ENCODE measurements at regions not wholly inside any gene's neighbourhood (a gene's known extent, or its start where the extent isn't known, plus 50 kb on each side); places are given as distances from the start of the nearest gene placed in this dataset.

DNA sequence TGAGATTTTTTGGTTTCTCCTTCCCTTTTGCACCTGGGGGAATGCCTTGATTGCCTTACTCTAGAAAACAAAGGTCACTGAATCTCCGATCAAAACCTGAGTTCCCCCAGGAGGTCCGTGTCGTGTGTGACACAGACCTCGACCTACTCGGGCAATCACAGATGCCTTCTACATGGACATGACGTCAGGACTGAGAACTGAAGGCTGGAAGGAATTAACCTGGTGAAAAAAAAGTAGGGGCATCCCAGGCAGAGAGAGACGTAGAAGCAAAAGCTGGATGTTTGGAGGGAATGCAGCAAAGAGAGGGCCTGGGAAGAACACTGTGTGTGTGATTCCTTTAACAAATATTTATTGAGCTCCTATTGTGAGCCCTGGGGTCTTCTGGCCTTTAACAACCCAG lies 178.0 kb downstream of the PRDM2 start:
- intact Hi-C loops (cut with DNase I; ENCODE audit: low total_unique reads), result no loop called here
- whole genome bisulfite sequencing, 2 donors, result 77 to 79% methylated on average over 7 of the region's 7 CpGs
- TF ChIP-seq, protein P1, sequence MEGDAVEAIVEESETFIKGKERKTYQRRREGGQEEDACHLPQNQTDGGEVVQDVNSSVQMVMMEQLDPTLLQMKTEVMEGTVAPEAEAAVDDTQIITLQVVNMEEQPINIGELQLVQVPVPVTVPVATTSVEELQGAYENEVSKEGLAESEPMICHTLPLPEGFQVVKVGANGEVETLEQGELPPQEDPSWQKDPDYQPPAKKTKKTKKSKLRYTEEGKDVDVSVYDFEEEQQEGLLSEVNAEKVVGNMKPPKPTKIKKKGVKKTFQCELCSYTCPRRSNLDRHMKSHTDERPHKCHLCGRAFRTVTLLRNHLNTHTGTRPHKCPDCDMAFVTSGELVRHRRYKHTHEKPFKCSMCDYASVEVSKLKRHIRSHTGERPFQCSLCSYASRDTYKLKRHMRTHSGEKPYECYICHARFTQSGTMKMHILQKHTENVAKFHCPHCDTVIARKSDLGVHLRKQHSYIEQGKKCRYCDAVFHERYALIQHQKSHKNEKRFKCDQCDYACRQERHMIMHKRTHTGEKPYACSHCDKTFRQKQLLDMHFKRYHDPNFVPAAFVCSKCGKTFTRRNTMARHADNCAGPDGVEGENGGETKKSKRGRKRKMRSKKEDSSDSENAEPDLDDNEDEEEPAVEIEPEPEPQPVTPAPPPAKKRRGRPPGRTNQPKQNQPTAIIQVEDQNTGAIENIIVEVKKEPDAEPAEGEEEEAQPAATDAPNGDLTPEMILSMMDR (IDR thresholded peaks at IDR 0.05), result no peak
- no peak for TF ChIP-seq POLR2A (IDR thresholded peaks at IDR 0.05)
- no peak for DNase-seq (ENCODE audit: low spot score in 2 of 2)
- H3K4me3 ChIP-seq (ENCODE audit: low read depth, poor library complexity, severe bottlenecking), result no peak overlapping the region

DNA sequence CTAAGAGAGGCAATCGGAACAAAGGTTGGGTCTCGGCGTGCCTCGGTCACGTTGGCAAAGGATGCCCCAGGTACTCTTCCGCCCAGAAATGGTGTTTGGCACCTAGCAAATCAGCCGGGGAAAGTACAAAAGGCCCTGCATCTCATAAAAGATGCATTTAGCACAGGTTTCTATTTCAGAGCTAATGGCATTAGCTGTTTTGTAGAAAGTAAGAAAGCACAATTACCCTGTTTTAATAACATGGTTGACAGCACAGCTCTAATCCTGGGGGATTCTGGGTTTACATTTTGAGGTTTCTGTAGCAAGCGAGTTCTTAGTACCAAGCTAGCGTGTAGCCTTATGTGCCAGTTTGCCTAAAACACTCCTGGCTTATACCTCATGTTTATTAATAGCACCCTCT lies 178.5 kb downstream of the PRDM2 start:
- no peak for DNase-seq (ENCODE audit: low spot score in 2 of 2)
- WGBS, 2 donors, result 70 to 88% methylated on average over 9 of the region's 9 CpGs
- H3K4me3 ChIP-seq (ENCODE audit: low read depth, poor library complexity, severe bottlenecking), result no peak overlapping the region
- intact Hi-C loops (cut with DNase I; ENCODE audit: low total_unique reads), result no loop called here
- TF ChIP-seq POLR2A (IDR thresholded peaks at IDR 0.05), result no peak
- TF ChIP-seq, protein P1 (IDR thresholded peaks at IDR 0.05), result no peak

DNA sequence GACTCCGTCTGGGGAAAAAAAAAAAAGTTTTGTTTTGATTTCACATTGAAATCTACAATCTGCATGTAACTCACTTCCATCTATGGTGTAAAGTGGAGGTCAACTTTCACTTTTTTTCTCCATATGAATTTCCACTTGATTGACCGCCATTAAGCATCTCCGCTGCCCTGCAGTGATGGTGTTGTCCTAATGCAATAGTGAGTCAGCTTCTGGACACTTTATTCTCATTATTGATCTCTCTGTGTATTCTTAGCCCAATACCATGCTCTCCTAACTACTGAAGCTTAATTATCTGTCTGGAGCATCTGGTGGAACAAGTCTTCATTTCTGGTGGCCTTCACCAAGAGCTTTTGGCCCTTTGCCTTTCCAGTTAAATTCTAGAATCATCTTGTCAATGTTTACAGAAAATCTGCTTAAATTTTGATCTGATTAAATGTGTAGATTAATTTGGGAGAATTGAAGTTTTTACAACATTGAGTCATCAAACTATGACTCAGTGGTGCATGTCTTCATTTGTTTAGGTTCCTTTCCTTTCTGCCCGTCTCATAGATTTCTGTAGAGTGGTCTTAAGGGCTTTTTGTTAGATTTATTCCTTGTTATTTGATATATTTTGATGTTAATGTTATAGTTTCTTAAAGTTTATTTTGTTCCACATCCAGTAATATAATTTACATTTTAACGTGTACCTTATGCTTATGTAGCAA lies 181.5 kb downstream of the PRDM2 start:
- H3K4me3 ChIP-seq (ENCODE audit: low read depth, poor library complexity, severe bottlenecking), result no peak overlapping the region
- no peak for DNase-seq (ENCODE audit: low spot score in 2 of 2)
- TF ChIP-seq POLR2A (IDR thresholded peaks at IDR 0.05), result no peak
- TF ChIP-seq, protein P1 (IDR thresholded peaks at IDR 0.05), result no peak
- intact Hi-C loops (cut with DNase I; ENCODE audit: low total_unique reads), result no loop called here
- WGBS, 2 donors, result 79 to 81% methylated on average over 5 of the region's 5 CpGs

DNA sequence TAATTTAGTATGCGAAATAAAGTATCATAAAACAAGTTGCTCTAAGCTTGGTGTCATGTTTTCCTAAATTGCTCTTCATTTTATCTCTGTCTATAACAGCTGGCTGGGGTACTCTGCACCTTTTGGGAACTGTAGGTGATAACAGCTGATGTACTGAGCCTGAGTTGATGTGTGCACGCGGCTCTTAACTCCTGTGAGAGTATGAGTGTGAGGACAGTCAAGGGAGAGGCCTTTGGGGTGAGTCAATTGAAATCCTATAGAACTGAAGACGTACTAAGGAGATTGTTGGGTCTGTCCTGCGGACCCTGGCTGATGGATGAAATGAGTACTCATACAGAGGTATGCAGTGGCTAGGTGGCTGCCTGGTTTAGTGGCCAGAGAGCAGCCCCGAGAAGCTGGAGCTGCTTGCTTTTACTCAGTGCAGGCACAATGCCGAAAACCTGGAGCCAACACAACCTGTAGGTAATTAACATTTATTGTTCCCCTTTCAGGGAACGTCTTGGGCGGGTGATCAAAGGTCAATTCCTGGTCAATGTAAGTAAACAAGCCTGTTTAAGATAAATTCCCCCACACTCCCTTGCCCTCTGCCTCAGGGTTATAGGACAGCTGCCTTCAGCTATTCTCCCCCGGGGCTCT lies 188.5 kb downstream of the PRDM2 start:
- no peak for DNase-seq (ENCODE audit: low spot score in 2 of 2)
- no peak overlapping the region for H3K4me3 ChIP-seq (ENCODE audit: low read depth, poor library complexity, severe bottlenecking)
- WGBS, 2 donors, result 48 to 54% methylated on average over 10 of the region's 10 CpGs
- no peak for TF ChIP-seq POLR2A (IDR thresholded peaks at IDR 0.05)
- TF ChIP-seq, protein P1 (IDR thresholded peaks at IDR 0.05), result no peak
- intact Hi-C loops (cut with DNase I; ENCODE audit: low total_unique reads), result no loop called here

DNA sequence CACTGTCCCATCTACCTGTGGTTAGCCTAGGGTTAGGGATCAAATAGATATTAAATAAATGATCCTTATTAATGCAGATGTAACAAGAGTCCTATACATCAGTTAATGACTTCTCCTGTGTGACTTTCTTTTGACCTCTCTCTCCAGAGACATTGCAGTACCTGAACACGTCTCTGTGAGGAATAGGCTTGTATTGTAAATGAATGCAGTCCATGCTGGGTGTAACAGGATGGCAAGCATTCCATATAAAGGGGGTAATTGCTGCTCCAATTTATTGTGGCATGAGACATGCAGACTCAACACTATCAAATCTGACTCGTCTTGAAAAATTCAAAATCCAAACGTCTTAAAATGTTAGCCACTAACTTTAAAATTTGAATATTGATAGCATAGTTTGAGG lies 189.5 kb downstream of the PRDM2 start:
- DNase-seq (ENCODE audit: low spot score in 2 of 2), result no peak
- H3K4me3 ChIP-seq (ENCODE audit: low read depth, poor library complexity, severe bottlenecking), result no peak overlapping the region
- no peak for TF ChIP-seq POLR2A (IDR thresholded peaks at IDR 0.05)
- TF ChIP-seq, protein P1 (IDR thresholded peaks at IDR 0.05), result no peak
- 64 to 65% methylated on average over 3 of the region's 3 CpGs for WGBS, 2 donors
- intact Hi-C loops (cut with DNase I; ENCODE audit: low total_unique reads), result no loop called here

Data from lower leg skin (tissue), 4 donors.